ENCODE measurements at regions not wholly inside any gene's neighbourhood (a gene's known extent, or its start where the extent isn't known, plus 50 kb on each side); places are given as distances from the start of the nearest gene placed in this dataset.

GRCh38 chr11:112697391-112698178, 263.6 kb upstream of the NCAM1 start:
- H3K27ac Mint-ChIP-seq, result no peak overlapping the region
- H3K36me3 Mint-ChIP-seq, result no peaks in the 10 kb centered on the region
- peaks cover 4% of the 10 kb centered on the region; the same call in 1 of the 2 replicates for H3K4me1 Mint-ChIP-seq
- TF ChIP-seq FOXP1 (CRISPR knock-in tag; IDR thresholded peaks at IDR 0.05; ENCODE audit: borderline replicate concordance), result no peak
- TF ChIP-seq, protein P1, sequence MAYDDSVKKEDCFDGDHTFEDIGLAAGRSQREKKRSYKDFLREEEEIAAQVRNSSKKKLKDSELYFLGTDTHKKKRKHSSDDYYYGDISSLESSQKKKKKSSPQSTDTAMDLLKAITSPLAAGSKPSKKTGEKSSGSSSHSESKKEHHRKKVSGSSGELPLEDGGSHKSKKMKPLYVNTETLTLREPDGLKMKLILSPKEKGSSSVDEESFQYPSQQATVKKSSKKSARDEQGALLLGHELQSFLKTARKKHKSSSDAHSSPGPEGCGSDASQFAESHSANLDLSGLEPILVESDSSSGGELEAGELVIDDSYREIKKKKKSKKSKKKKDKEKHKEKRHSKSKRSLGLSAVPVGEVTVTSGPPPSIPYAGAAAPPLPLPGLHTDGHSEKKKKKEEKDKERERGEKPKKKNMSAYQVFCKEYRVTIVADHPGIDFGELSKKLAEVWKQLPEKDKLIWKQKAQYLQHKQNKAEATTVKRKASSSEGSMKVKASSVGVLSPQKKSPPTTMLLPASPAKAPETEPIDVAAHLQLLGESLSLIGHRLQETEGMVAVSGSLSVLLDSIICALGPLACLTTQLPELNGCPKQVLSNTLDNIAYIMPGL (CRISPR knock-in tag; IDR thresholded peaks at IDR 0.05), result no peak
- no peak for TF ChIP-seq ETV6 (CRISPR knock-in tag; IDR thresholded peaks at IDR 0.05)
- TF ChIP-seq, protein P2, sequence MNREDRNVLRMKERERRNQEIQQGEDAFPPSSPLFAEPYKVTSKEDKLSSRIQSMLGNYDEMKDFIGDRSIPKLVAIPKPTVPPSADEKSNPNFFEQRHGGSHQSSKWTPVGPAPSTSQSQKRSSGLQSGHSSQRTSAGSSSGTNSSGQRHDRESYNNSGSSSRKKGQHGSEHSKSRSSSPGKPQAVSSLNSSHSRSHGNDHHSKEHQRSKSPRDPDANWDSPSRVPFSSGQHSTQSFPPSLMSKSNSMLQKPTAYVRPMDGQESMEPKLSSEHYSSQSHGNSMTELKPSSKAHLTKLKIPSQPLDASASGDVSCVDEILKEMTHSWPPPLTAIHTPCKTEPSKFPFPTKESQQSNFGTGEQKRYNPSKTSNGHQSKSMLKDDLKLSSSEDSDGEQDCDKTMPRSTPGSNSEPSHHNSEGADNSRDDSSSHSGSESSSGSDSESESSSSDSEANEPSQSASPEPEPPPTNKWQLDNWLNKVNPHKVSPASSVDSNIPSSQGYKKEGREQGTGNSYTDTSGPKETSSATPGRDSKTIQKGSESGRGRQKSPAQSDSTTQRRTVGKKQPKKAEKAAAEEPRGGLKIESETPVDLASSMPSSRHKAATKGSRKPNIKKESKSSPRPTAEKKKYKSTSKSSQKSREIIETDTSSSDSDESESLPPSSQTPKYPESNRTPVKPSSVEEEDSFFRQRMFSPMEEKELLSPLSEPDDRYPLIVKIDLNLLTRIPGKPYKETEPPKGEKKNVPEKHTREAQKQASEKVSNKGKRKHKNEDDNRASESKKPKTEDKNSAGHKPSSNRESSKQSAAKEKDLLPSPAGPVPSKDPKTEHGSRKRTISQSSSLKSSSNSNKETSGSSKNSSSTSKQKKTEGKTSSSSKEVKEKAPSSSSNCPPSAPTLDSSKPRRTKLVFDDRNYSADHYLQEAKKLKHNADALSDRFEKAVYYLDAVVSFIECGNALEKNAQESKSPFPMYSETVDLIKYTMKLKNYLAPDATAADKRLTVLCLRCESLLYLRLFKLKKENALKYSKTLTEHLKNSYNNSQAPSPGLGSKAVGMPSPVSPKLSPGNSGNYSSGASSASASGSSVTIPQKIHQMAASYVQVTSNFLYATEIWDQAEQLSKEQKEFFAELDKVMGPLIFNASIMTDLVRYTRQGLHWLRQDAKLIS (CRISPR knock-in tag; IDR thresholded peaks at IDR 0.05; ENCODE audit: borderline replicate concordance), result no peak
- no peak overlapping the region for H3K4me3 Mint-ChIP-seq
- no peaks in the 10 kb centered on the region for H3K27me3 Mint-ChIP-seq (ENCODE audit: low read depth)
- H3K9me3 Mint-ChIP-seq, result peaks cover 7% of the 10 kb centered on the region
- POLR2A ChIA-PET, result no interaction called here
- CTCF ChIA-PET, result no interaction called here
- no peak for DNase-seq (ENCODE audit: low spot score)
- peak; percentile 36; the same call in 1 of the 2 replicates for ATAC-seq

DNA sequence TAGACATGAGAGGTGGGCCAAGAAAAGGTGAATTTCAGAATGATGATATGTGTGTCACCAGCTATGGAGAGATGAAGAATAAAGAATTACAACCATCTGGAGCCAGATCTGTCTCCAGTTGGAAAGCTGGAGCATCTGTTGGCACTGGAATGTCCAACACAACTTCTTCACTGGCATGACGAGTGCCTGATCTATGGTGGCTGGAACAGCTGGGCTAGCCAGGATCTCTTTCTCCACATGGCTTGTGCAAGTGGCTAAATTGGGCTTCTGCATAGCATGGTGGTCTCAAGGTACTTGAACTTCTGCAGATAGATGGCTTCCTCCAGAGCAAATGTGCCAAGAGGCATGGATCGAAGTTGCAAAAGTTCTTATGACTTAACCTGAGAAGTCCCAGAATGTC, 256.1 kb upstream of the NCAM1 start:
- TF ChIP-seq, protein P3, sequence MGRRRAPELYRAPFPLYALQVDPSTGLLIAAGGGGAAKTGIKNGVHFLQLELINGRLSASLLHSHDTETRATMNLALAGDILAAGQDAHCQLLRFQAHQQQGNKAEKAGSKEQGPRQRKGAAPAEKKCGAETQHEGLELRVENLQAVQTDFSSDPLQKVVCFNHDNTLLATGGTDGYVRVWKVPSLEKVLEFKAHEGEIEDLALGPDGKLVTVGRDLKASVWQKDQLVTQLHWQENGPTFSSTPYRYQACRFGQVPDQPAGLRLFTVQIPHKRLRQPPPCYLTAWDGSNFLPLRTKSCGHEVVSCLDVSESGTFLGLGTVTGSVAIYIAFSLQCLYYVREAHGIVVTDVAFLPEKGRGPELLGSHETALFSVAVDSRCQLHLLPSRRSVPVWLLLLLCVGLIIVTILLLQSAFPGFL (CRISPR knock-in tag; IDR thresholded peaks at IDR 0.05; ENCODE audit: borderline replicate concordance), result no peak
- no peak for TF ChIP-seq TP53 (CRISPR knock-in tag; IDR thresholded peaks at IDR 0.05)
- TF ChIP-seq FOXJ3 (CRISPR knock-in tag; IDR thresholded peaks at IDR 0.05; ENCODE audit: borderline replicate concordance), result no peak
- TF ChIP-seq NFE2L1 (CRISPR knock-in tag; IDR thresholded peaks at IDR 0.05), result no peak
- TF ChIP-seq, protein P4, sequence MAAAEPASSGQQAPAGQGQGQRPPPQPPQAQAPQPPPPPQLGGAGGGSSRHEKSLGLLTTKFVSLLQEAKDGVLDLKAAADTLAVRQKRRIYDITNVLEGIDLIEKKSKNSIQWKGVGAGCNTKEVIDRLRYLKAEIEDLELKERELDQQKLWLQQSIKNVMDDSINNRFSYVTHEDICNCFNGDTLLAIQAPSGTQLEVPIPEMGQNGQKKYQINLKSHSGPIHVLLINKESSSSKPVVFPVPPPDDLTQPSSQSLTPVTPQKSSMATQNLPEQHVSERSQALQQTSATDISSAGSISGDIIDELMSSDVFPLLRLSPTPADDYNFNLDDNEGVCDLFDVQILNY (CRISPR knock-in tag; IDR thresholded peaks at IDR 0.05), result no peak
- no peak for TF ChIP-seq TEAD1 (CRISPR knock-in tag; IDR thresholded peaks at IDR 0.05)
- TF ChIP-seq ELF4 (CRISPR knock-in tag; IDR thresholded peaks at IDR 0.05; ENCODE audit: low read depth), result no peak
- no peak for TF ChIP-seq ATF2 (CRISPR knock-in tag; IDR thresholded peaks at IDR 0.05; ENCODE audit: borderline replicate concordance, low read depth)
- TF ChIP-seq GABPB1 (CRISPR knock-in tag; IDR thresholded peaks at IDR 0.05), result no peak
- no peak for TF ChIP-seq E2F4 (CRISPR knock-in tag; IDR thresholded peaks at IDR 0.05; ENCODE audit: borderline replicate concordance, low read depth)
- no peak for TF ChIP-seq ATF3 (CRISPR knock-in tag; conservative IDR thresholded peaks at IDR 0.05)
- no peak for TF ChIP-seq USF2 (CRISPR knock-in tag; IDR thresholded peaks at IDR 0.05)
- POLR2A ChIA-PET, result no interaction called here
- H3K9me3 Mint-ChIP-seq, result peaks cover 40% of the 10 kb centered on the region
- H3K27me3 Mint-ChIP-seq (ENCODE audit: low read depth), result no peaks in the 10 kb centered on the region; the same call in 1 of the 2 replicates
- DNase-seq (ENCODE audit: low spot score) (no peak), ATAC-seq (no peak)
- H3K36me3 Mint-ChIP-seq, result no peaks in the 10 kb centered on the region
- H3K4me1 Mint-ChIP-seq, result no peaks in the 10 kb centered on the region
- CTCF ChIA-PET, result interaction anchor here (0.7 kb wide), 1 partner anchor 182 kb away, joined by 3 read pairs; no protein-coding TSS in a partner anchor
- H3K4me3 Mint-ChIP-seq, result no peak overlapping the region
- H3K27ac Mint-ChIP-seq, result no peak overlapping the region

Measured in WTC11 (cell line).